HG03064 (cell line): ENCODE measurements at regions not wholly inside any gene's neighbourhood (a gene's known extent, or its start where the extent isn't known, plus 50 kb on each side); places are given as distances from the start of the nearest gene placed in this dataset.

Experiments used
- ATAC-seq: cut with Tn5 transposase; IDR thresholded peaks from one replicate; pipeline ENCODE4 v1.9.1; 2021; ENCODE audit warnings: low read depth; ENCODE audit not compliant: unreplicated experiment

- no peak for ATAC-seq
Observed at GRCh38 chr7:131903315-131903714, 346.9 kb upstream of the PODXL start.

GRCh38 chr7:131900785-131901287 is 344.4 kb upstream of the PODXL start:
- no peak for ATAC-seq

- no peak for ATAC-seq
Observed at GRCh38 chr7:131899271-131900030, 343.0 kb upstream of the PODXL start.

- no peak for ATAC-seq
Observed at GRCh38 chr7:131898418-131898817, 342.0 kb upstream of the PODXL start.

GRCh38 chr7:131897790-131898165 is 341.4 kb upstream of the PODXL start:
- no peak for ATAC-seq

GRCh38 chr7:131897016-131897789 is 340.8 kb upstream of the PODXL start:
- ATAC-seq = no peak

- no peak for ATAC-seq
Observed at GRCh38 chr7:131896165-131896863, 339.9 kb upstream of the PODXL start.

- ATAC-seq = no peak
Observed at GRCh38 chr7:131895541-131896164, 339.2 kb upstream of the PODXL start.

GRCh38 chr7:131893631-131894340 is 337.4 kb upstream of the PODXL start:
- no peak for ATAC-seq

- ATAC-seq = no peak
Observed at GRCh38 chr7:131890176-131890575, 333.7 kb upstream of the PODXL start.

- no peak for ATAC-seq
Observed at GRCh38 chr7:131889572-131890150, 333.2 kb upstream of the PODXL start.

GRCh38 chr7:131883769-131884168 is 327.3 kb upstream of the PODXL start:
- no peak for ATAC-seq

- ATAC-seq = no peak
Observed at GRCh38 chr7:131883196-131883595, 326.8 kb upstream of the PODXL start.

GRCh38 chr7:131882321-131882720 is 325.9 kb upstream of the PODXL start:
- ATAC-seq = no peak

- no peak for ATAC-seq
Observed at GRCh38 chr7:131880078-131880477, 323.6 kb upstream of the PODXL start.

- ATAC-seq = no peak
Observed at GRCh38 chr7:131879424-131879823, 323.0 kb upstream of the PODXL start.

GRCh38 chr7:131878777-131879176 is 322.3 kb upstream of the PODXL start:
- no peak for ATAC-seq

GRCh38 chr7:131873581-131873980 is 317.2 kb upstream of the PODXL start:
- ATAC-seq = no peak

- no peak for ATAC-seq
Observed at GRCh38 chr7:131869986-131870385, 313.6 kb upstream of the PODXL start.
